ENCODE measurements at regions not wholly inside any gene's neighbourhood (a gene's known extent, or its start where the extent isn't known, plus 50 kb on each side); places are given as distances from the start of the nearest gene placed in this dataset.

DNA sequence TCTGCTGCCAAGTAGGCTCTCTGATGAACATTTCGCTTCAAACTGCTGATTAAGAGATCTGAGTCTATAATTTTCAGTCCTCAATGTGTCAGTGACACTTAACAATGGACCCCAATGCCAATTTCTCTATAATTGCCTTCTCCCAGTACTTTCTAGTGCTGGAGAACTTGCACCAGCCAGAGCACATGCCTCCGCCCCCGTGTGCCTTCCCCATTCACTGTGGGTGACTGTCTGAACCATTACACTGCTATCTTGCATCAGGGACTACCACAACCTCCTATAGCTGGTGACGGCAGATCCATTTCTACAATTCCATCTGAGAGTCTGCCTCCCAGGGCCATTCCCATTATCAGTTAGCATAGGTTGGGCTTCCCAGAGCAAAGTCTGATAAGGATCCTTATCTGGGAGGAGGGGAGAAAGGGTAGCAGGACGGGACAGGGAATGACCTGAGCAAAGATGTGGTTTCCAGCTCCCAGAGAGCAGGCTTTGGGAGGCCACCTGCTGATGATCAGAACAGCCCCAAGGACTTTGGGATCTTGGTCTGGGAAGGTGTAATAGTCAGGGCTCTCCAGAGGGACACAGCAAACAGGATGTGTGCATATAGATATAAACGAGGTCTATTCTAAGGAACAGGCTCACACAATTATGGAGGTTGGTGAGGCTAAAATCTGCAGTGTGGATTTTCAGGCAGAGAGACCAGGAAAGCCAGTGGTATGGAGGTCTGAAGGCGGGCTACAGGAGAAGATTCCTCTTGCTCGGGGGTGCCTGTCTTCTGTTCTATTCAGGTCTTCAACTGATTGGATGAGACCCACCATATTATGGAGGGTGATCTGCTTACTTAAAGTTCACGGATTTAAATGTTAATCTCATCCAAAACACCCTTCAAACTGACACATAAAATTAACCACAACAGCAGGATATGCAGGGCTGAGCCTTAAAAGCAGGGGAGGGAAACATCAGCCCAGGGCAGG, 238.2 kb downstream of the PTPRU start:
- TF ChIP-seq, protein P1, sequence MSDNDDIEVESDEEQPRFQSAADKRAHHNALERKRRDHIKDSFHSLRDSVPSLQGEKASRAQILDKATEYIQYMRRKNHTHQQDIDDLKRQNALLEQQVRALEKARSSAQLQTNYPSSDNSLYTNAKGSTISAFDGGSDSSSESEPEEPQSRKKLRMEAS (IDR thresholded peaks at IDR 0.05; ENCODE audit: low read depth, low read length): no peak
- TF ChIP-seq, protein P2, sequence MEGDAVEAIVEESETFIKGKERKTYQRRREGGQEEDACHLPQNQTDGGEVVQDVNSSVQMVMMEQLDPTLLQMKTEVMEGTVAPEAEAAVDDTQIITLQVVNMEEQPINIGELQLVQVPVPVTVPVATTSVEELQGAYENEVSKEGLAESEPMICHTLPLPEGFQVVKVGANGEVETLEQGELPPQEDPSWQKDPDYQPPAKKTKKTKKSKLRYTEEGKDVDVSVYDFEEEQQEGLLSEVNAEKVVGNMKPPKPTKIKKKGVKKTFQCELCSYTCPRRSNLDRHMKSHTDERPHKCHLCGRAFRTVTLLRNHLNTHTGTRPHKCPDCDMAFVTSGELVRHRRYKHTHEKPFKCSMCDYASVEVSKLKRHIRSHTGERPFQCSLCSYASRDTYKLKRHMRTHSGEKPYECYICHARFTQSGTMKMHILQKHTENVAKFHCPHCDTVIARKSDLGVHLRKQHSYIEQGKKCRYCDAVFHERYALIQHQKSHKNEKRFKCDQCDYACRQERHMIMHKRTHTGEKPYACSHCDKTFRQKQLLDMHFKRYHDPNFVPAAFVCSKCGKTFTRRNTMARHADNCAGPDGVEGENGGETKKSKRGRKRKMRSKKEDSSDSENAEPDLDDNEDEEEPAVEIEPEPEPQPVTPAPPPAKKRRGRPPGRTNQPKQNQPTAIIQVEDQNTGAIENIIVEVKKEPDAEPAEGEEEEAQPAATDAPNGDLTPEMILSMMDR (IDR thresholded peaks at IDR 0.05; ENCODE audit: low read depth, low read length): no peak
- no peak for TF ChIP-seq POLR2A (IDR thresholded peaks at IDR 0.05; ENCODE audit: extremely low read depth, insufficient read length)
- no peak for TF ChIP-seq MYC (IDR thresholded peaks at IDR 0.05; ENCODE audit: low read depth, low read length)
- H3K4me3 ChIP-seq (ENCODE audit: low read depth, low read length): no peak overlapping the region
- DNase-seq (ENCODE audit: low read depth): no peak

DNA sequence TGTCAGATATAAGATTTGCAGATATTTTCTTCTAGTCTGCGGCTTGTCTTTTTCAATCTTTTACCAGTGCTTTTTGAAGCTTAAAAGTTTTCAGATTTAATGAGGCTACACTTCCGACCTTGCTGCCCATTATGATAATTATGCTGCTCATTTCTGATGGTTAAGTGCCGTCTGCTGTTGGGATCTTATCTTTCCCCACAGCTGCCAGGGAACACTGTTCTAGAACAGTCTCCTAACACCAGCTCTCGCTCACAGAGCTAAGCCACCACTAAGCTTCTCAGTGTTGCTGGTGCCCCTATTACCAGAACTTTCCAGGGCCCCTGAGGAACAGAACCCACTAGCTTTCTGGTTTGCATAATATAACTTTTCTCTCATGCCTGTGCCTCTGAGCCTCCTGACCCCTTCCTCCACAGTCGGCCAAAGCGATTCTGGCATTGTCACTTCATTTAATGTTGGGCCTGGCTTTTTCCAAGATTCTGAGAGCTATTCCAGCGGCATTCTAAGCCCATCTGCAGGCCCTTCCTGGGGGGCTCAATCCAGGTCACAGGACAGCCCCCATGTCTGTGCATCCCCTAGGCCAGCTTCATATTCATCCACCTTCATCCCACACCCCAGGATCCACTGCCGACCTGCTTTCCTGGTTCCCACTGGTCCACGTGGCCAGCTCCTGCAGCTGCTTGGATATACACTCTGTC, 237.0 kb downstream of the PTPRU start:
- TF ChIP-seq, protein P1 (IDR thresholded peaks at IDR 0.05; ENCODE audit: low read depth, low read length): no peak
- TF ChIP-seq MYC (IDR thresholded peaks at IDR 0.05; ENCODE audit: low read depth, low read length) (no peak), POLR2A (IDR thresholded peaks at IDR 0.05; ENCODE audit: extremely low read depth, insufficient read length) (no peak)
- TF ChIP-seq, protein P2 (IDR thresholded peaks at IDR 0.05; ENCODE audit: low read depth, low read length): no peak
- no peak overlapping the region for H3K4me3 ChIP-seq (ENCODE audit: low read depth, low read length)
- DNase-seq (ENCODE audit: low read depth): no peak

DNA sequence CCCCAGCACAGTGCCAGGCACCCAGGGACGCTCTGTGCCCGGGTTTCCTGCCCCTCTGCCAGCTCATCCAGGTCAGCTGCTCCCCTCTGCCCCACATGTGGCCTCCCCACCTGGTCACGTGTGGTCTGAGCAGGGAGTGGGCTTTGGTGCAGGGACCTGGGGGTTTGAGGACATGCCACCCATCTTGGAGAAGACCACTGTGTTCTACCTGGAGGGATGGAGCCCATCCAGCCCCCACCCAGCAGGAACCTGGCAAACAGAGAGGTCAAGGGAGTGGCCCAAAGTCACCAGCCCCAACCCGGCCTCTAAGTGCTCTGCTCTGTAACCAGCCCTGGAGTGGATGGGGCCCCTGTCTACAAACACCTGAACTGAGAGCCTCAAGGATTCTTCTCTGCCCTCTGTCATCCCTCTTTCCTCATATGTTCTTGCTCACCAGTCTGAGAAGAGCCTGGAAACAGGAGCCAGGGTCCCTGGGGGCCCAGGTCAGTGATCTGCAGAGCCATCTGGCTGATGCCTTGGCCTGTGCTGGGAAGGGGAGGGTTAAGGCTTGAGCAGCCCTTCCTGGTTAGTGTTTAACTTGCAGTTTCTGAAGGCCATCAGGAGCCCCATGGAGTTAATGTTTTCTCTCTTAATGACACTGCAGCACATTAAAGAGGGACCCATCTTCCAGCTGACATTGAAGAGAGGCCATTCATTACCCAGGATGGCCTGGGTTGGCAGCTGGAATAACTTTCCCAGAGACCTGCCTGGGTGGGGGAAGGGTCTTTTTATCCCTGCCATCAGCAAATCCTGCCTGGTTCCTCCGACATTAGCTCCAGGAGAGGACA, 235.4 kb downstream of the PTPRU start:
- DNase-seq (ENCODE audit: low read depth): no peak
- TF ChIP-seq POLR2A (IDR thresholded peaks at IDR 0.05; ENCODE audit: extremely low read depth, insufficient read length) (no peak), MYC (IDR thresholded peaks at IDR 0.05; ENCODE audit: low read depth, low read length) (no peak)
- TF ChIP-seq, protein P1 (IDR thresholded peaks at IDR 0.05; ENCODE audit: low read depth, low read length): no peak
- TF ChIP-seq, protein P2 (IDR thresholded peaks at IDR 0.05; ENCODE audit: low read depth, low read length): no peak

DNA sequence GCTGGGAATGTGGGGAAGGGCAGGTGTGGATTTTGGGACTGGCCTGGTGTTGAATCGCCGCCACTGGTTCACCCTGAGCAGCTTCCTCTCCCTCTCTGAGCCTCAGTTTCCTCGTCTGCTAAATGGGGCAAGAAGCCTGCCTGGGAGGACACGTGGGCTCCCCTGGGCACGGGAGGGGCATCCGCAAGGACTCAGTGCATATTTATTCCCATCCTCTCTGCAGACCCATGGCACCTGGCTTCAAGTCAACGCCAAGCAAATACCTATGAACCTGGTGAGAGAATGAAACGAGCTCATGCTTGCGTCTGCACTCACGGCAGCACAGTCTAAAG, 234.4 kb downstream of the PTPRU start:
- no peak for DNase-seq (ENCODE audit: low read depth)
- TF ChIP-seq, protein P2 (IDR thresholded peaks at IDR 0.05; ENCODE audit: low read depth, low read length): no peak
- TF ChIP-seq POLR2A (IDR thresholded peaks at IDR 0.05; ENCODE audit: extremely low read depth, insufficient read length): no peak
- TF ChIP-seq, protein P1 (IDR thresholded peaks at IDR 0.05; ENCODE audit: low read depth, low read length): no peak
- no peak for TF ChIP-seq MYC (IDR thresholded peaks at IDR 0.05; ENCODE audit: low read depth, low read length)

More for the DNA sequence above, 235.4 kb downstream of the PTPRU start:
- no peak overlapping the region for H3K4me3 ChIP-seq (ENCODE audit: low read depth, low read length)

DNA sequence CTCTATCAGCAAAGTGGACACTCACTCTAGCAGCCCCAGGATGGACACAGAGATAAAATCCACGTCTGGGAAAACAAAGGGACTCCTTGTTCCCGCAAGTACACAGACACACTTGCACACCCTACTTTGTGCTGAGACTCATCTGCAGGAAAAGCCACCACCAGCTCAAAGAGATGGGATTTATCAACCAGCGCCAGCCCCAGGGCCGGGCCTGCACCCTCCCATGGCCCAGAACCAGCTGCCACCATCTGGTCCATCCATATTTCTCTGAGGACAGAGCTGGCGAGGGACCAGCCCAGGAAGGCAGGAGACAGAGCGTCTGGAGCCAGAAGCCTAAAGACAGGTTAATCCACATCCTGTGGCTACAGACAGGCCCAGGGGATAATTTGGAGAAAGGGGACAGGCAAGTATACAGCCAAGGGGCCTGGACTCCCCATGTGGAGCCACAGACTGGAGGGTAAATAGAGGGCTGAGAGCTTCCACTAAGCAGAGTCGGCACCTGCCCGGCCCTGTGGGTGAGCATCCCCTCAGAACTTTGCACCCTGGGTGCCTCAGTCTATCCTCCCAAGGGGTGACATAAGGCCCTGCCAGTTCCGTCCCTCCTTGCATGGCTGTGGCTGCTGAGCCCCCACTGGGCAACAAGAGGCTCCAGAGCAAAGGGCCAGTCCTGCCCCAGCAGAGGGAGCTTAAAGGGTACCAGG, 233.9 kb downstream of the PTPRU start:
- TF ChIP-seq POLR2A (IDR thresholded peaks at IDR 0.05; ENCODE audit: extremely low read depth, insufficient read length) (no peak), MYC (IDR thresholded peaks at IDR 0.05; ENCODE audit: low read depth, low read length) (no peak)
- TF ChIP-seq, protein P1 (IDR thresholded peaks at IDR 0.05; ENCODE audit: low read depth, low read length): no peak
- TF ChIP-seq, protein P2 (IDR thresholded peaks at IDR 0.05; ENCODE audit: low read depth, low read length): no peak
- no peak for DNase-seq (ENCODE audit: low read depth)
- no peak overlapping the region for H3K4me3 ChIP-seq (ENCODE audit: low read depth, low read length)

More for the DNA sequence above, 234.4 kb downstream of the PTPRU start:
- no peak overlapping the region for H3K4me3 ChIP-seq (ENCODE audit: low read depth, low read length)

Measured in NB4 (cell line).